ENCODE measurements at regions not wholly inside any gene's neighbourhood (a gene's known extent, or its start where the extent isn't known, plus 50 kb on each side); places are given as distances from the start of the nearest gene placed in this dataset.

DNA sequence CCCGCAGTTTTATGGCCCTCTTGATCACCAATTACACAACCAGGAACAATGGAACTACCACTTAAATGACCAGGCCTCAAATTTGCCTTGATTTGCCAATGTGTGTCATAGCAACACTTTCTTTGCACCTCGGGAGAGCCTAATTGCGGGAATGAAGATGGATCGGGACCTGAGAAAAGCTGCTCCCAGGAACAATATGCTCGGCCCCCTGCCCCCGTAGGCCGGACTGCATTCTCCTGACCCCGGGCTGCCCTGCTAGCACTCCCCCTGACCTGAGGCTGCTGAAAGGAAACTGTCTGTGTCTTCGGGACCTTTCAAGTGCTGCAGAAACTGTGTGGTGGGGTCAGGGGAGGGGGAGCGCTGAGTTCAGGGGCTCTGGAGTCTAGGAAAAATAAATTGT, 294.3 kb upstream of the IRX1 start:
- H3F3A ChIP-seq (ENCODE audit: insufficient read depth, low read depth): no peaks in the 10 kb centered on the region
- peaks cover 95% of the 10 kb centered on the region for H3K27me3 ChIP-seq (ENCODE audit: insufficient read depth, low read depth)
- no peak overlapping the region for H3K27ac ChIP-seq
- no peak overlapping the region for H3K4me3 ChIP-seq
- H3K4me1 ChIP-seq (replicated peaks; ENCODE audit: insufficient read depth): no peaks in the 10 kb centered on the region
- no peaks in the 10 kb centered on the region for H3K79me2 ChIP-seq (ENCODE audit: low read depth)
- no peaks in the 10 kb centered on the region for H3K9me2 ChIP-seq (ENCODE audit: insufficient read depth)
- H4K20me1 ChIP-seq (ENCODE audit: insufficient read depth): no peaks in the 10 kb centered on the region
- no peaks in the 10 kb centered on the region for H3K36me3 ChIP-seq (ENCODE audit: low read depth)
- DNase-seq: no peak
- BruUV-seq (replicated peaks): no TSS peak
- H3K9me3 ChIP-seq (ENCODE audit: insufficient read depth, low read depth): no peaks in the 10 kb centered on the region
- no peak overlapping the region for H2AFZ ChIP-seq
- POLR2A ChIA-PET (ENCODE audit: unreplicated experiment): no interaction called here
- TF ChIP-seq, protein P1, sequence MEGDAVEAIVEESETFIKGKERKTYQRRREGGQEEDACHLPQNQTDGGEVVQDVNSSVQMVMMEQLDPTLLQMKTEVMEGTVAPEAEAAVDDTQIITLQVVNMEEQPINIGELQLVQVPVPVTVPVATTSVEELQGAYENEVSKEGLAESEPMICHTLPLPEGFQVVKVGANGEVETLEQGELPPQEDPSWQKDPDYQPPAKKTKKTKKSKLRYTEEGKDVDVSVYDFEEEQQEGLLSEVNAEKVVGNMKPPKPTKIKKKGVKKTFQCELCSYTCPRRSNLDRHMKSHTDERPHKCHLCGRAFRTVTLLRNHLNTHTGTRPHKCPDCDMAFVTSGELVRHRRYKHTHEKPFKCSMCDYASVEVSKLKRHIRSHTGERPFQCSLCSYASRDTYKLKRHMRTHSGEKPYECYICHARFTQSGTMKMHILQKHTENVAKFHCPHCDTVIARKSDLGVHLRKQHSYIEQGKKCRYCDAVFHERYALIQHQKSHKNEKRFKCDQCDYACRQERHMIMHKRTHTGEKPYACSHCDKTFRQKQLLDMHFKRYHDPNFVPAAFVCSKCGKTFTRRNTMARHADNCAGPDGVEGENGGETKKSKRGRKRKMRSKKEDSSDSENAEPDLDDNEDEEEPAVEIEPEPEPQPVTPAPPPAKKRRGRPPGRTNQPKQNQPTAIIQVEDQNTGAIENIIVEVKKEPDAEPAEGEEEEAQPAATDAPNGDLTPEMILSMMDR (conservative IDR thresholded peaks at IDR 0.05): no peak
- no peak for TF ChIP-seq EZH2 (IDR thresholded peaks at IDR 0.05; ENCODE audit: low read depth)
- no peak overlapping the region for H3K4me2 ChIP-seq
- intact Hi-C loops (cut with micrococcal nuclease; ENCODE audit: unreplicated experiment): no loop called here
- CTCF ChIA-PET: no interaction called here

DNA sequence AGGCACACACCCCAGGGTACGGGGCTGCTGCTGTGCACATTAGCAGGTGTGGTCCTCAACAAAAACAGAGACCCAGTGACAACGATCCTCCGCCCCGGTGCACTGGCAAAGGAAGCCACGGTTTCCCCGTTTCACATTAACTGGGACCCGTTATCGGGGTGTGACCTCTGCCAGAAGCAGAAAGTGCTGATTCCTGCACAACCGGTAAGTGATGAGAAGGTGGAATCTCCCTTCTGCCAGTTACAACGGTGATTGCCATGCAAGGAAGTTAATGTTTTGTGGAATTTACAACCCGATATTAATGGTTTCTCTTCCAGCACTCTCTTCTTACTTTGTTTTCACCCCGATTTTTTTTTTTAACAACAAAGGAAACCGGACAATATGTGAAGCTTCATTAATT, 294.9 kb upstream of the IRX1 start:
- Histone ChIP-seq H3K4me2 (no peak overlapping the region), H3K79me2 (ENCODE audit: low read depth) (no peaks in the 10 kb centered on the region), H2AFZ (no peak overlapping the region), H3K27me3 (ENCODE audit: insufficient read depth, low read depth) (peaks cover 95% of the 10 kb centered on the region), H3F3A (ENCODE audit: insufficient read depth, low read depth) (no peaks in the 10 kb centered on the region), H3K4me1 (replicated peaks; ENCODE audit: insufficient read depth) (no peaks in the 10 kb centered on the region), H3K4me3 (no peak overlapping the region), H3K9me3 (ENCODE audit: insufficient read depth, low read depth) (no peaks in the 10 kb centered on the region), H3K9me2 (ENCODE audit: insufficient read depth) (no peaks in the 10 kb centered on the region), H4K20me1 (ENCODE audit: insufficient read depth) (no peaks in the 10 kb centered on the region), H3K27ac (no peak overlapping the region), H3K36me3 (ENCODE audit: low read depth) (no peaks in the 10 kb centered on the region)
- ChIA-PET POLR2A (ENCODE audit: unreplicated experiment) (no interaction called here), CTCF (no interaction called here)
- DNase-seq: no peak
- no TSS peak for BruUV-seq (replicated peaks)
- TF ChIP-seq, protein P1 (conservative IDR thresholded peaks at IDR 0.05): no peak
- no peak for TF ChIP-seq EZH2 (IDR thresholded peaks at IDR 0.05; ENCODE audit: low read depth)
- intact Hi-C loops (cut with micrococcal nuclease; ENCODE audit: unreplicated experiment): no loop called here

DNA sequence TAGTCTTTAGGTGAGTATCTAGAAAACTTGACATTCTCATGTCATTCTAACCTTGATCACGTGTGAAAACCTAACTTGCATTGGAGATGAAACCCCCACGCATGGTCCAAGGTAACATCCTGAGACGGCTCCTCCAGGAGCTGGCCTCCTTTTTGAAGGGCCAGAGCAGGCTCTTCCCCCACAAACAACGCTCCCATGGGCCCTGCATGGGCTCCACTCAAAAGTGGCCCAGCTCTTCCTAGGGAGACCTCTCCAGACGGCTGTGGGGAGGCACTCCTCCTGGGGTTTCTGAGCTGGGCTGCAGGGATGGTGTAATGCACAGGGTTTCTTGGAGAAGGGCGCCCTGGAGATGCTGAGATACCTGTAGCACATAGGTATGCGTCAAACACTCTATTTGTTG, 296.2 kb upstream of the IRX1 start:
- Histone ChIP-seq H3K4me2 (no peak overlapping the region), H3K4me3 (no peak overlapping the region), H3K9me2 (ENCODE audit: insufficient read depth) (no peaks in the 10 kb centered on the region), H3K27ac (no peak overlapping the region), H3K36me3 (ENCODE audit: low read depth) (no peaks in the 10 kb centered on the region), H3K9me3 (ENCODE audit: insufficient read depth, low read depth) (no peaks in the 10 kb centered on the region), H3F3A (ENCODE audit: insufficient read depth, low read depth) (no peaks in the 10 kb centered on the region), H4K20me1 (ENCODE audit: insufficient read depth) (no peaks in the 10 kb centered on the region), H3K79me2 (ENCODE audit: low read depth) (no peaks in the 10 kb centered on the region), H3K27me3 (ENCODE audit: insufficient read depth, low read depth) (peaks cover 95% of the 10 kb centered on the region), H2AFZ (no peak overlapping the region), H3K4me1 (replicated peaks; ENCODE audit: insufficient read depth) (no peaks in the 10 kb centered on the region)
- no TSS peak for BruUV-seq (replicated peaks)
- intact Hi-C loops (cut with micrococcal nuclease; ENCODE audit: unreplicated experiment): no loop called here
- DNase-seq: no peak
- TF ChIP-seq, protein P1 (conservative IDR thresholded peaks at IDR 0.05): no peak
- no peak for TF ChIP-seq EZH2 (IDR thresholded peaks at IDR 0.05; ENCODE audit: low read depth)
- ChIA-PET CTCF (no interaction called here), POLR2A (ENCODE audit: unreplicated experiment) (no interaction called here)
